ENCODE measurements at regions not wholly inside any gene's neighbourhood (a gene's known extent, or its start where the extent isn't known, plus 50 kb on each side); places are given as distances from the start of the nearest gene placed in this dataset.

DNA sequence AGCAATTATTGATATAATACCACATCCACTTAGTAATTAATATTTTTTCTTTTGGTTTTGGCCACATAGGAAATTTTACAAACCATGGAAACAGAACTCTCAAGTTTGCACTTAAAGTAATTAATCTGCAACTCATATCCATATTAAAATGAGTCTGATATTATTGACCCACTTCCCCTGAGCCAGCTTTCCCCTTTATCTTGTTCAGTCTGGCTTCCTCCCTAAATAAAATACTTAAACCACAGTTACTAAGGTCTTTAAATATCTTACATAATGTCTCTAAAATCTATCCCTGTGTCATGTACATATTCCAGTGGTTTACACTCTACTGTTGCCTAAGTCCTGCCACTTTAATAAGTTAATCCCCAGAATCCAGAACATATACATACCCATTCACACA is 564.9 kb upstream of the FSHR start:
- intact Hi-C loops (cut with micrococcal nuclease) = no loop called here

More for the DNA sequence above, 564.9 kb upstream of the FSHR start:
- ChIA-PET POLR2A (no interaction called here), RAD21 (ENCODE audit: low non-redundant PET in 1 of 2, low total read pairs in 2 of 2, uncharacterized antibody in 2 of 2, unreplicated experiment in 2 of 2) (no interaction called here), CTCF (no interaction called here)
- Histone ChIP-seq H3K4me1 (ENCODE audit: control insufficient read depth in 1 of 2, insufficient read depth in 2 of 2, low read length in 2 of 2) (no peaks in the 10 kb centered on the region), H3K9me3 (ENCODE audit: control insufficient read depth in 1 of 2, insufficient read depth in 1 of 2, low read depth in 1 of 2, low read length in 2 of 2) (peaks cover 3 to 17% of the 10 kb centered on the region in 2 experiments; a peak in 2 of 4 replicates), H3K4me2 (ENCODE audit: low read length) (no peak overlapping the region), H3K79me2 (ENCODE audit: insufficient read depth, low read length) (no peaks in the 10 kb centered on the region), H4K20me1 (ENCODE audit: insufficient read depth) (no peaks in the 10 kb centered on the region), H3K36me3 (ENCODE audit: control insufficient read depth in 1 of 2, insufficient read depth in 2 of 2, low read length in 2 of 2) (no peaks in the 10 kb centered on the region), H3K27ac (ENCODE audit: low read depth, low read length) (no peak overlapping the region), H2AFZ (ENCODE audit: low read depth, low read length, poor library complexity, severe bottlenecking) (no peak overlapping the region), H3K4me3 (replicated peaks in 1 of 2; ENCODE audit: low read depth in 1 of 2, low read length in 2 of 2) (no peak overlapping the region), H3K9ac (ENCODE audit: low read length) (no peak overlapping the region), H3K27me3 (ENCODE audit: insufficient read depth, low read length) (no peaks in the 10 kb centered on the region), H3K9me2 (ENCODE audit: insufficient read depth) (no peaks in the 10 kb centered on the region)
- TF ChIP-seq ATF3 (IDR thresholded peaks at IDR 0.05) (no peak), JUND (IDR thresholded peaks at IDR 0.05) (no peak), CEBPB (IDR thresholded peaks at IDR 0.05; ENCODE audit: low read depth) (no peak), SIN3A (IDR thresholded peaks at IDR 0.05; ENCODE audit: low read depth) (no peak), EZH2phosphoT487 (IDR thresholded peaks at IDR 0.05; ENCODE audit: borderline replicate concordance) (no peak), YY1 (IDR thresholded peaks at IDR 0.05; ENCODE audit: extremely low read depth, insufficient replicate concordance, low read depth, low read length) (no peak), MAX (IDR thresholded peaks at IDR 0.05) (no peak), ZBTB33 (IDR thresholded peaks at IDR 0.05; ENCODE audit: extremely low read depth, insufficient replicate concordance, low read length) (no peak), FOSL1 (IDR thresholded peaks at IDR 0.05; ENCODE audit: low read depth) (no peak), EZH2 (IDR thresholded peaks at IDR 0.05) (no peak), EGR1 (IDR thresholded peaks at IDR 0.05; ENCODE audit: low read depth) (no peak), REST (IDR thresholded peaks at IDR 0.05; ENCODE audit: low read depth) (no peak), TCF7L2 (IDR thresholded peaks at IDR 0.05; ENCODE audit: borderline replicate concordance, extremely low read depth, insufficient read depth, insufficient read length) (no peak), RAD21 (IDR thresholded peaks at IDR 0.05; ENCODE audit: low read depth) (no peak)
- ATAC-seq (no peak), DNase-seq (ENCODE audit: low read depth, low spot score) (no peak)
- no TSS peak for BruUV-seq (replicated peaks)
